ENCODE measurements at regions not wholly inside any gene's neighbourhood (a gene's known extent, or its start where the extent isn't known, plus 50 kb on each side); places are given as distances from the start of the nearest gene placed in this dataset.
A peak's percentile ranks its signal among the peaks of the same experiment; 100 is the strongest.

GRCh38 chr12:24759155-24759554 is 189.7 kb downstream of the BCAT1 start:
- no peak for DNase-seq (ENCODE audit: low spot score)
- no peak for ATAC-seq (ENCODE audit: low FRiP score)
- TF ChIP-seq, protein P1, sequence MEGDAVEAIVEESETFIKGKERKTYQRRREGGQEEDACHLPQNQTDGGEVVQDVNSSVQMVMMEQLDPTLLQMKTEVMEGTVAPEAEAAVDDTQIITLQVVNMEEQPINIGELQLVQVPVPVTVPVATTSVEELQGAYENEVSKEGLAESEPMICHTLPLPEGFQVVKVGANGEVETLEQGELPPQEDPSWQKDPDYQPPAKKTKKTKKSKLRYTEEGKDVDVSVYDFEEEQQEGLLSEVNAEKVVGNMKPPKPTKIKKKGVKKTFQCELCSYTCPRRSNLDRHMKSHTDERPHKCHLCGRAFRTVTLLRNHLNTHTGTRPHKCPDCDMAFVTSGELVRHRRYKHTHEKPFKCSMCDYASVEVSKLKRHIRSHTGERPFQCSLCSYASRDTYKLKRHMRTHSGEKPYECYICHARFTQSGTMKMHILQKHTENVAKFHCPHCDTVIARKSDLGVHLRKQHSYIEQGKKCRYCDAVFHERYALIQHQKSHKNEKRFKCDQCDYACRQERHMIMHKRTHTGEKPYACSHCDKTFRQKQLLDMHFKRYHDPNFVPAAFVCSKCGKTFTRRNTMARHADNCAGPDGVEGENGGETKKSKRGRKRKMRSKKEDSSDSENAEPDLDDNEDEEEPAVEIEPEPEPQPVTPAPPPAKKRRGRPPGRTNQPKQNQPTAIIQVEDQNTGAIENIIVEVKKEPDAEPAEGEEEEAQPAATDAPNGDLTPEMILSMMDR (IDR thresholded peaks at IDR 0.05) = no peak

DNA sequence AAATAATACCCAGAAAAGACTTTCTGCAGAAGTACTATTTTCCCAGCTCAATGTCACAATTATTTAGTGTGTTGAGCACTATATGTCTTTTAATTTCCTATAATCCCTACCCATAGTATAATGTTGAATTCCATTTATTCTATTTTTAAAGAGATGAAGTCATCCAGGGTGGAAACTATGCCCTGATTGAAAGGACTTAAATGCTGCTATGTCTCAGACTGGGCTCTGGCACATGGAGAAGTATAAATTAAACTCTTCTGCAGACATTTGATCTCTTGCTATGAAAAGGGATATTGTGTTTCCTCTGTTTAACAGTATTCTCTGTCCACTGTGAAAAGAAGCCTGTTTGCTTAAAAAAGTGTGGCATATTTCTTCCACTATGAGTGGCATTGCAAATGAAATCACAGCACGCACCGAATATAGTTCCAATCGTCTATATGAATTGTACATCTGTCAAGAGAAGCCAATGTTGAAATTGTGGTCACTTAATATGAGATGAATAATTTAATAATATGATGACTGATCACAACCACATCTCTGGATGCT is 192.3 kb downstream of the BCAT1 start:
- ATAC-seq (ENCODE audit: low FRiP score) = no peak
- TF ChIP-seq, protein P1 (IDR thresholded peaks at IDR 0.05) = no peak
- no peak for DNase-seq (ENCODE audit: low spot score)

DNA sequence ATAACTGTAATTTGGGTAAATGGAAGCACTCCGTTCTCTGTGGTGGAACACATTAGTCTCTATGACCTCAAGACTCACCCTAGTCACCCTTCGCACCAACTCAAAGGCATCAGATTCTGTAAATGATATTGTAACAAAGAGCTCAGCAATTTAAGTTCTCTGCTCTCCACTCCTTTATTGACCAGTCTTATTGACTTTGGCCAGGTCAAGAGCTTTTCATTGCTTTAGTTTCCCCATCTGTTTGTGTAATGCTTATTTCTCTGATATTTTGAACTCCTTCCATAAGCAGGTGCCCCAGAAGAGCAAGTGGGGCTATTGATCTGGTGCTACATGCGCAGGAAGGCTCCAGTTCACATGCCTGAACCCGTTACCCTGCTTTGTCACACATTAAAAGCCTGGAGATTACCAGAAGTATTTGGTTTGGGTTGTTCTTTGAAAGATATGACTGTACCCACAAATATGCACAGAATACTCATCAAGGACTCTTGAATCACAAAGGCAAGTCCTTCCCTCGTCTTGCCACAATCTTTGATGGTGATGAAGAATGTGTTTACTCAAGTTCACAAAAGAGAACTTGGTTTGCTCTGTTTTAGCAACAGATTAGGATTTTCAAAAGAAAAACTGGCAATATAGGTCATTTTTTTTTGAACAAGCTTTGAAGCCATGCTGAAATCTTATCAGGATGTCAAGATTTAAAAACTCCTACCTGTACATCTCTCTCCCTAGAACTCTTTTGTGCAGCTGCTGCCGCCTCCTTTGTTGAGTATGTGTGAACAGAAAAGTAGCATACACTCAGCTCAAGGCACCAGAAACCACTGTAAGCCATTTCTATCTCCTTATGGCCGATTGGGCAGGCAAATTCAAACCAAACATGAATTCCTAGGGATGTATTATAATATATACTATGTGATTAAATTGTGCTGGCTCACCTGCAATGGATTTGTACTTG is 193.9 kb downstream of the BCAT1 start:
- DNase-seq (ENCODE audit: low spot score) (no peak), ATAC-seq (ENCODE audit: low FRiP score) (peak; percentile 74)
- TF ChIP-seq, protein P1 (IDR thresholded peaks at IDR 0.05) = no peak

DNA sequence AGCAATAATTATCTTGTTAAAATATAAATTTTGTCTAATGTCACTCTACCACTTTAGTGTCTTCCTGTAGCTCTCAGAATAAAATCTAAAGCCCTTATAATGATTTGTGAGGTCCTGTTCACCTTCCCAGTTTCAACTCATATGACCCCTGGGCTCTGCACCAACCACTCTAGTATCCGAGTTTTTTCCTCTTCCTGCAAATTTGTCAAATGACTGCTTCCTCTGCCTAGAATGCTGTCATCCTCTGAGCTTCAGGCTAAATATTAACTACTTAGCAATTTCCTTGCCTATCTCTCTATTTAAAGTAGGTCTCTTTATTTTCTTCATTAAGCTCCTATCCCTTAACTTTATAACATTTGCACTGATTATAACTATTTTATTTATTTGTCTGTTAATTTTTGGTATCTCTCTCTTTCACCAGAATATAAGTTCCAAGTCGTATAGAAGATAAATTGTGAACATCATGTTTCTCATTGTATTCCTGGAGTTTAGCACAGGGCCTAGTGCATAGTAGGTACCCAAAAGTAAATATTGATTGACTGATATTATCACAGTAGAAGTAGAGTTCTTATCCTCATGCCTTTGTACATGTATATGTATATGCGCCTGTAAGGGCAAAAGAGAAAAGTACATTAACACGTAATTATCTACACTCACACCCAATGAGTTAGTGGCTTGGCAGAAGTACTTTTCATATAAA is 196.0 kb downstream of the BCAT1 start:
- DNase-seq (ENCODE audit: low spot score) (no peak), ATAC-seq (ENCODE audit: low FRiP score) (no peak)
- TF ChIP-seq, protein P1 (IDR thresholded peaks at IDR 0.05) = no peak

- TF ChIP-seq, protein P1 (IDR thresholded peaks at IDR 0.05) = no peak
- ATAC-seq (ENCODE audit: low FRiP score) = no peak
- DNase-seq (ENCODE audit: low spot score) = no peak
These were observed 197.7 kb downstream of the BCAT1 start for GRCh38 chr12:24751181-24751580.

DNA sequence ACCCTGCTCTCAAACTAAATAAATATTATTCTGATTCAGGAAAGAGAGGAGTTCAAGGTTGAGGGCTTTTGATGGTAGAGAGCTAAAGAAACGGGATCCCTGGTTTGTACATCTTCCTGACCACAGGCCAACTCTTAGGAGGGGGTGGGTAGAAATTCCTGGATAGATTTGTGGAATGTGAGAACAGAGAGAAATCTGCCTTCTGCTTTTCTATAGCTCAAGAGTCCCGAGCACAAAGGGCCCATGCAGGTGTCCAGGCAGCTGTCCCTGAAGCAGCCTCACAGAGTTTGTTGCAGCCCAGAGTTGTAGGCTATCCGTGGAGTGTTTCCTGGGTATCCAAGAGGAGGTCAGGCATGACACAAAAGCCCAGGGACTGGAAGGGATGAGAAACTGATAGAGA is 198.6 kb downstream of the BCAT1 start:
- DNase-seq (ENCODE audit: low spot score) = no peak
- TF ChIP-seq, protein P1 (IDR thresholded peaks at IDR 0.05) = no peak
- no peak for ATAC-seq (ENCODE audit: low FRiP score)

Measured in omental fat pad (tissue), 3 donors.